ENCODE measurements at regions not wholly inside any gene's neighbourhood (a gene's known extent, or its start where the extent isn't known, plus 50 kb on each side); places are given as distances from the start of the nearest gene placed in this dataset.

GRCh38 chr3:29153811-29154210 lies 127.1 kb upstream of the RBMS3 start:
- TF ChIP-seq EZH2 (IDR thresholded peaks at IDR 0.05) (no peak), POLR2AphosphoS5 (IDR thresholded peaks at IDR 0.05; ENCODE audit: borderline replicate concordance, low read depth, low read length) (no peak)

Data from SK-N-MC (cell line).